GM23338 (cell line): ENCODE measurements at regions not wholly inside any gene's neighbourhood (a gene's known extent, or its start where the extent isn't known, plus 50 kb on each side); places are given as distances from the start of the nearest gene placed in this dataset.

Source experiments
- CREB1 ChIP-seq: fragments of 250-450 bp; sonication (Bioruptor Pico); IDR thresholded peaks from 2 replicates; pipeline ENCODE4 v1.5.0; 2020; ENCODE audit warnings: low read depth, mild to moderate bottlenecking, moderate library complexity
- CTCF ChIP-seq, 2 experiments: fragments of 200-600 bp in 1 of 2; sonication (generic) in 1 of 2; conservative IDR thresholded peaks; 2 replicates each; pipeline versions ENCODE4 v1.5.1 to v1.6.1; 2016 to 2017; ENCODE audit warnings: antibody characterized with exemption in 2 of 2, low read depth in 2 of 2, mild to moderate bottlenecking in 2 of 2, moderate library complexity in 1 of 2
- ETS1 ChIP-seq: IDR thresholded peaks from 2 replicates; pipeline ENCODE4 v1.6.1; 2016; ENCODE audit warnings: antibody characterized with exemption
- EZH2 ChIP-seq: fragments of 200-600 bp; sonication (generic); IDR thresholded peaks from one replicate; pipeline ENCODE4 v1.8.0; 2017; ENCODE audit warnings: antibody characterized with exemption, mild to moderate bottlenecking, low read depth; ENCODE audit not compliant: unreplicated experiment
- EZH2phosphoT487 ChIP-seq: fragments of 200-600 bp; sonication (generic); IDR thresholded peaks from one replicate; pipeline ENCODE4 v1.8.1; 2018; ENCODE audit warnings: antibody characterized with exemption; ENCODE audit not compliant: unreplicated experiment
- JUNB ChIP-seq: IDR thresholded peaks from one replicate; pipeline ENCODE4 v1.6.1; 2016; ENCODE audit warnings: antibody characterized with exemption; ENCODE audit not compliant: unreplicated experiment
- NANOG ChIP-seq: IDR thresholded peaks from 2 replicates; pipeline ENCODE4 v1.6.1; 2016; ENCODE audit warnings: antibody characterized with exemption, borderline replicate concordance
- POLR2AphosphoS5 ChIP-seq: IDR thresholded peaks from 2 replicates; pipeline ENCODE4 v1.6.1; 2016; ENCODE audit warnings: antibody characterized with exemption, low read depth
- REST ChIP-seq: IDR thresholded peaks from one replicate; pipeline ENCODE4 v1.6.1; 2018; ENCODE audit warnings: antibody characterized with exemption; ENCODE audit not compliant: unreplicated experiment
- STAT1 ChIP-seq: IDR thresholded peaks from one replicate; pipeline ENCODE4 v1.6.1; 2016; ENCODE audit warnings: antibody characterized with exemption; ENCODE audit not compliant: unreplicated experiment
- ZNF114 ChIP-seq: fragments of 250-450 bp; sonication (Bioruptor Pico); IDR thresholded peaks from 2 replicates; pipeline ENCODE4 v1.5.0; 2020; ENCODE audit warnings: mild to moderate bottlenecking, moderate library complexity
- ZNF331 ChIP-seq: fragments of 250-450 bp; sonication (Bioruptor Pico); IDR thresholded peaks from 2 replicates; pipeline ENCODE4 v1.5.0; 2020; ENCODE audit warnings: low read depth, mild to moderate bottlenecking, moderate library complexity

GRCh38 chr12:113762882-113763816, 203.0 kb downstream of the RBM19 start:
- TF ChIP-seq STAT1 = no peak
- no peak for TF ChIP-seq EZH2phosphoT487
- TF ChIP-seq CTCF (conservative IDR thresholded peaks at IDR 0.05; ENCODE audit: low read depth in 2 of 2) = no peak
- TF ChIP-seq POLR2AphosphoS5 = no peak
- TF ChIP-seq ZNF331 = no peak
- TF ChIP-seq REST = no peak
- TF ChIP-seq EZH2 = no peak
- no peak for TF ChIP-seq CREB1 (CRISPR knock-in tag)
- TF ChIP-seq JUNB = no peak
- TF ChIP-seq NANOG = no peak
- TF ChIP-seq ZNF114 (CRISPR knock-in tag) = no peak
- TF ChIP-seq ETS1 = no peak
